H9 (cell line): ENCODE measurements at regions not wholly inside any gene's neighbourhood (a gene's known extent, or its start where the extent isn't known, plus 50 kb on each side); places are given as distances from the start of the nearest gene placed in this dataset.

Experiments used
- DNase-seq: peaks from one replicate; pipeline ENCODE4 v3.0.0-alpha.2; 2017
- H2AFZ ChIP-seq: one replicate; pipeline ENCODE4 v1.6.1; 2013; ENCODE audit warnings: mild to moderate bottlenecking, low read length, control low read depth, moderate library complexity
- H2AK5ac ChIP-seq: 2 replicates; pipeline ENCODE4 v1.6.1; 2013; ENCODE audit warnings: low read length, control low read depth, mixed read lengths; ENCODE audit not compliant: insufficient read length
- H2BK120ac ChIP-seq: one replicate; pipeline ENCODE4 v1.6.1; 2013; ENCODE audit warnings: low read depth, mild to moderate bottlenecking, low read length, control low read depth, inconsistent platforms; ENCODE audit not compliant: poor library complexity, severe bottlenecking
- H2BK12ac ChIP-seq: 2 replicates; pipeline ENCODE4 v1.6.1; 2013; ENCODE audit warnings: low read length, control low read depth, mixed read lengths, low read depth; ENCODE audit not compliant: insufficient read length
- H2BK15ac ChIP-seq: 2 replicates; pipeline ENCODE4 v1.6.1; 2013; ENCODE audit warnings: low read depth, low read length, control low read depth
- H2BK20ac ChIP-seq: one replicate; pipeline ENCODE4 v1.6.1; 2013; ENCODE audit warnings: low read depth, mild to moderate bottlenecking, low read length, control low read depth, inconsistent platforms; ENCODE audit not compliant: poor library complexity, severe bottlenecking
- H2BK5ac ChIP-seq: 2 replicates; pipeline ENCODE4 v1.6.1; 2013; ENCODE audit warnings: low read length, control low read depth, mixed read lengths; ENCODE audit not compliant: insufficient read length
- H3K14ac ChIP-seq: 2 replicates; pipeline ENCODE4 v1.6.1; 2013; ENCODE audit warnings: low read length, control low read depth; ENCODE audit not compliant: insufficient read depth
- H3K18ac ChIP-seq: 2 replicates; pipeline ENCODE4 v1.6.1; 2013; ENCODE audit warnings: low read depth, mild to moderate bottlenecking, mixed read lengths, low read length, control low read depth; ENCODE audit not compliant: insufficient read length
- H3K23ac ChIP-seq: 2 replicates; pipeline ENCODE4 v1.6.1; 2013; ENCODE audit warnings: low read length, control low read depth, mixed read lengths, low read depth; ENCODE audit not compliant: insufficient read length
- H3K23me2 ChIP-seq: 2 replicates; pipeline ENCODE4 v1.6.1; 2013; ENCODE audit warnings: low read depth, mild to moderate bottlenecking, mixed read lengths, low read length, control low read depth; ENCODE audit not compliant: insufficient read length, poor library complexity, severe bottlenecking
- H3K27ac ChIP-seq: 2 replicates; pipeline ENCODE4 v1.5.1; 2013; ENCODE audit warnings: low read length, control low read depth, mixed read lengths, low read depth; ENCODE audit not compliant: insufficient read length
- H3K27me3 ChIP-seq: 2 replicates; pipeline ENCODE4 v1.6.1; 2013; ENCODE audit warnings: low read length, control low read depth, inconsistent platforms; ENCODE audit not compliant: insufficient read depth
- H3K4ac ChIP-seq: 2 replicates; pipeline ENCODE4 v1.6.1; 2013; ENCODE audit warnings: low read depth, mild to moderate bottlenecking, control low read depth, inconsistent platforms, low read length, moderate library complexity
- H3K4me1 ChIP-seq: 2 replicates; pipeline ENCODE4 v1.6.1; 2013; ENCODE audit warnings: low read length, control low read depth, inconsistent platforms; ENCODE audit not compliant: insufficient read depth
- H3K4me2 ChIP-seq: 2 replicates; pipeline ENCODE4 v1.6.1; 2013; ENCODE audit warnings: low read length, control low read depth, mixed read lengths; ENCODE audit not compliant: insufficient read length, insufficient read depth
- H3K56ac ChIP-seq: 2 replicates; pipeline ENCODE4 v1.6.1; 2013; ENCODE audit warnings: low read depth, mild to moderate bottlenecking, mixed read lengths, low read length, control low read depth; ENCODE audit not compliant: insufficient read length
- H3K79me1 ChIP-seq: 2 replicates; pipeline ENCODE4 v1.6.1; 2013; ENCODE audit warnings: low read depth, mild to moderate bottlenecking, moderate library complexity, low read length, control low read depth, inconsistent platforms; ENCODE audit not compliant: insufficient read depth, poor library complexity, severe bottlenecking
- H3K79me2 ChIP-seq: 2 replicates; pipeline ENCODE4 v1.6.1; 2013; ENCODE audit warnings: low read length, control low read depth, inconsistent platforms; ENCODE audit not compliant: insufficient read depth
- H3K9ac ChIP-seq: 2 replicates; pipeline ENCODE4 v1.6.1; 2013; ENCODE audit warnings: low read length, control low read depth, mixed read lengths; ENCODE audit not compliant: insufficient read length; ENCODE audit errors: extremely low read depth
- H3K9me3 ChIP-seq: one replicate; pipeline ENCODE4 v1.6.1; 2013; ENCODE audit warnings: low read depth, low read length, inconsistent platforms; ENCODE audit not compliant: control insufficient read depth
- H3T11ph ChIP-seq: one replicate; pipeline ENCODE4 v1.6.1; 2013; ENCODE audit warnings: mild to moderate bottlenecking, low read length, control low read depth, inconsistent platforms
- H4K20me1 ChIP-seq: one replicate; pipeline ENCODE4 v1.6.1; 2013; ENCODE audit not compliant: control insufficient read depth, insufficient read length, insufficient read depth
- H4K5ac ChIP-seq: 2 replicates; pipeline ENCODE4 v1.6.1; 2013; ENCODE audit warnings: low read depth, mild to moderate bottlenecking, mixed read lengths, low read length, control low read depth; ENCODE audit not compliant: insufficient read length
- H4K8ac ChIP-seq: replicated peaks from 2 replicates; pipeline ENCODE4 v1.6.1; 2013; ENCODE audit warnings: low read length, control low read depth, mixed read lengths, low read depth; ENCODE audit not compliant: insufficient read length
- H4K91ac ChIP-seq: 2 replicates; pipeline ENCODE4 v1.6.1; 2013; ENCODE audit warnings: low read depth, mild to moderate bottlenecking, moderate library complexity, mixed read lengths, low read length, control low read depth; ENCODE audit not compliant: insufficient read length
- H3K27ac Mint-ChIP-seq, 3 experiments: 2 replicates in 2 of 3; 3 replicates in 1 of 3; pipeline ENCODE4 v1.8.0; 2020 to 2021; ENCODE audit warnings: mixed read lengths in 3 of 3, mild to moderate bottlenecking in 1 of 3, moderate library complexity in 1 of 3
- H3K27me3 Mint-ChIP-seq: 2 replicates; pipeline ENCODE4 v1.8.0; 2021; ENCODE audit warnings: low read depth, mild to moderate bottlenecking, moderate library complexity, mixed read lengths
- H3K36me3 Mint-ChIP-seq, 3 experiments: 2 replicates in 2 of 3; 3 replicates in 1 of 3; pipeline ENCODE4 v1.8.0; 2020 to 2021; ENCODE audit warnings: low read depth in 3 of 3, mixed read lengths in 3 of 3; ENCODE audit not compliant: insufficient read depth in 1 of 3
- H3K4me1 Mint-ChIP-seq, 2 experiments: 2 replicates each; pipeline ENCODE4 v1.8.0; 2020; ENCODE audit warnings: mixed read lengths in 2 of 2
- H3K4me3 Mint-ChIP-seq, 2 experiments: 2 replicates in 1 of 2; 3 replicates in 1 of 2; pipeline ENCODE4 v1.8.0; 2020 to 2021; ENCODE audit warnings: mild to moderate bottlenecking in 2 of 2, mixed read lengths in 2 of 2, moderate library complexity in 1 of 2
- H3K9me3 Mint-ChIP-seq, 2 experiments: 2 replicates in 1 of 2; 3 replicates in 1 of 2; pipeline ENCODE4 v1.8.0; 2020; ENCODE audit warnings: mild to moderate bottlenecking in 2 of 2, mixed read lengths in 2 of 2, moderate library complexity in 1 of 2
- WGBS: extraction: QIAGEN DNeasy Blood & Tissue Kit; methylation state at CpG from one replicate; pipeline ENCODE4 v1.1.7; 2013; ENCODE audit warnings: missing lambda C conversion rate, low lambda C conversion rate, mixed read lengths; ENCODE audit not compliant: insufficient read length; ENCODE audit errors: extremely low coverage; 5-methylcytosine and 5-hydroxymethylcytosine counted together
- TF ChIP-seq, protein P1 (sequence below): fragments of 200-600 bp; sonication (generic); conservative IDR thresholded peaks from 3 replicates; pipeline ENCODE4 v1.8.0; 2021; ENCODE audit warnings: antibody characterized with exemption, mild to moderate bottlenecking

DNA sequence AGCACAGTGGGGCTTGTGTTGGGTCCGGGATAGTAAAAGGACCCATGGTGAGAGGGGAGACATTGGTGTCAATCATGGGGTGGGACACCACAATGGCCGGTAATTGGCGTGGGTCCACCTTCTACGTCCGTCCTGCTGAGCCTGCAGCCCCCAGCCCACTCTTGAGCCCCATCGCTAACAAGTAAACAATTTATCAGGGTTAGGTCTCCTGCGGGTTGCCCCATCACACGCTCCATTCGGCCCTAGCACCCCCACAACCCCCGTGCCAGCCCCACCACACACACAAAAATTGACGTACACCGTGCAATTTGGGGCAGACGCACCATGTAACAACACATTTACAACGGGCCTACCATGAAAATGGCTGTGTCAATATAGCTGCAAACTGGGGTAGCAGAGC lies 86.5 kb upstream of the HTATIP2 start:
- no peak overlapping the region for H3K4me3 Mint-ChIP-seq
- no peak overlapping the region for H3T11ph ChIP-seq
- H2BK120ac ChIP-seq, result no peak overlapping the region
- no peak overlapping the region for H3K23ac ChIP-seq
- H3K14ac ChIP-seq, result no peak overlapping the region
- H3K9me3 ChIP-seq, result no peaks in the 10 kb centered on the region
- no peaks in the 10 kb centered on the region for H3K4me1 ChIP-seq
- peaks cover 13 to 21% of the 10 kb centered on the region in 2 experiments for H3K4me1 Mint-ChIP-seq
- no peak overlapping the region for H2BK12ac ChIP-seq
- no peaks in the 10 kb centered on the region for H3K79me2 ChIP-seq
- H3K27me3 Mint-ChIP-seq, result peaks cover 6% of the 10 kb centered on the region
- H2AFZ ChIP-seq, result no peak overlapping the region
- no peak overlapping the region for H2AK5ac ChIP-seq
- H2BK15ac ChIP-seq, result no peak overlapping the region
- WGBS, result no CpG with 5 or more reads among the region's 14 CpGs
- H3K4me2 ChIP-seq, result no peak overlapping the region
- no peak for DNase-seq
- H3K27ac Mint-ChIP-seq, result no peak overlapping the region
- peak overlapping the region; percentile 26 for H2BK20ac ChIP-seq
- H3K9ac ChIP-seq, result no peak overlapping the region
- H3K23me2 ChIP-seq, result no peaks in the 10 kb centered on the region
- H2BK5ac ChIP-seq, result no peak overlapping the region
- no peaks in the 10 kb centered on the region for H3K27me3 ChIP-seq
- no peak overlapping the region for H4K91ac ChIP-seq
- H4K8ac ChIP-seq, result no peak overlapping the region
- no peaks in the 10 kb centered on the region; a peak in 1 of 5 replicates for H3K9me3 Mint-ChIP-seq
- no peak overlapping the region; the same call in 1 of the 2 replicates for H3K4ac ChIP-seq
- H3K79me1 ChIP-seq, result no peaks in the 10 kb centered on the region
- H3K36me3 Mint-ChIP-seq, result no peaks in the 10 kb centered on the region
- H4K5ac ChIP-seq, result no peak overlapping the region
- no peak overlapping the region for H3K18ac ChIP-seq
- TF ChIP-seq, protein P1, sequence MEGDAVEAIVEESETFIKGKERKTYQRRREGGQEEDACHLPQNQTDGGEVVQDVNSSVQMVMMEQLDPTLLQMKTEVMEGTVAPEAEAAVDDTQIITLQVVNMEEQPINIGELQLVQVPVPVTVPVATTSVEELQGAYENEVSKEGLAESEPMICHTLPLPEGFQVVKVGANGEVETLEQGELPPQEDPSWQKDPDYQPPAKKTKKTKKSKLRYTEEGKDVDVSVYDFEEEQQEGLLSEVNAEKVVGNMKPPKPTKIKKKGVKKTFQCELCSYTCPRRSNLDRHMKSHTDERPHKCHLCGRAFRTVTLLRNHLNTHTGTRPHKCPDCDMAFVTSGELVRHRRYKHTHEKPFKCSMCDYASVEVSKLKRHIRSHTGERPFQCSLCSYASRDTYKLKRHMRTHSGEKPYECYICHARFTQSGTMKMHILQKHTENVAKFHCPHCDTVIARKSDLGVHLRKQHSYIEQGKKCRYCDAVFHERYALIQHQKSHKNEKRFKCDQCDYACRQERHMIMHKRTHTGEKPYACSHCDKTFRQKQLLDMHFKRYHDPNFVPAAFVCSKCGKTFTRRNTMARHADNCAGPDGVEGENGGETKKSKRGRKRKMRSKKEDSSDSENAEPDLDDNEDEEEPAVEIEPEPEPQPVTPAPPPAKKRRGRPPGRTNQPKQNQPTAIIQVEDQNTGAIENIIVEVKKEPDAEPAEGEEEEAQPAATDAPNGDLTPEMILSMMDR, result no peak
- H3K56ac ChIP-seq, result no peak overlapping the region
- H4K20me1 ChIP-seq, result no peaks in the 10 kb centered on the region
- H3K27ac ChIP-seq, result no peak overlapping the region
